ENCODE measurements at regions not wholly inside any gene's neighbourhood (a gene's known extent, or its start where the extent isn't known, plus 50 kb on each side); places are given as distances from the start of the nearest gene placed in this dataset.

- Histone ChIP-seq H3K36me3 (ENCODE audit: control insufficient read depth, insufficient read depth, low read length) (no peaks in the 10 kb centered on the region), H2BK5ac (ENCODE audit: low read length) (no peak overlapping the region), H3K79me2 (ENCODE audit: control insufficient read depth, insufficient read depth, low read length) (no peaks in the 10 kb centered on the region), H3K56ac (ENCODE audit: low read length) (no peak overlapping the region), H2BK120ac (ENCODE audit: low read depth, low read length) (no peak overlapping the region), H3K4me2 (ENCODE audit: low read length) (no peak overlapping the region), H2AK5ac (ENCODE audit: low read length) (no peak overlapping the region), H4K5ac (ENCODE audit: low read length) (no peak overlapping the region), H3K18ac (ENCODE audit: low read length) (no peak overlapping the region), H2BK15ac (replicated peaks; ENCODE audit: low read depth) (no peak overlapping the region), H3K4me3 (ENCODE audit: low read length) (no peak overlapping the region), H3K27me3 (ENCODE audit: insufficient read depth, low read length, poor library complexity) (no peaks in the 10 kb centered on the region), H4K8ac (ENCODE audit: low read depth, low read length) (no peak overlapping the region), H3K4ac (ENCODE audit: low read depth, low read length) (no peak overlapping the region), H3K4me1 (ENCODE audit: control insufficient read depth, low read depth, low read length) (no peaks in the 10 kb centered on the region), H3K9ac (ENCODE audit: low read length) (no peak overlapping the region), H3K23ac (ENCODE audit: low read length) (no peak overlapping the region), H3K79me1 (ENCODE audit: low read length) (no peaks in the 10 kb centered on the region), H3K27ac (ENCODE audit: low read depth, low read length) (no peak overlapping the region)
- DNase-seq, result no peak
These were observed 174.7 kb downstream of the HS3ST3A1 start for GRCh38 chr17:13426991-13427390.

- Histone ChIP-seq H3K4me1 (ENCODE audit: control insufficient read depth, low read depth, low read length) (no peaks in the 10 kb centered on the region), H2BK120ac (ENCODE audit: low read depth, low read length) (no peak overlapping the region), H3K79me1 (ENCODE audit: low read length) (no peaks in the 10 kb centered on the region), H3K56ac (ENCODE audit: low read length) (no peak overlapping the region), H3K18ac (ENCODE audit: low read length) (no peak overlapping the region), H2BK5ac (ENCODE audit: low read length) (no peak overlapping the region), H3K9ac (ENCODE audit: low read length) (no peak overlapping the region), H2BK15ac (replicated peaks; ENCODE audit: low read depth) (no peak overlapping the region), H3K4me2 (ENCODE audit: low read length) (no peak overlapping the region), H4K8ac (ENCODE audit: low read depth, low read length) (no peak overlapping the region), H3K4ac (ENCODE audit: low read depth, low read length) (no peak overlapping the region), H3K79me2 (ENCODE audit: control insufficient read depth, insufficient read depth, low read length) (no peaks in the 10 kb centered on the region), H4K5ac (ENCODE audit: low read length) (no peak overlapping the region), H3K4me3 (ENCODE audit: low read length) (no peak overlapping the region), H3K23ac (ENCODE audit: low read length) (no peak overlapping the region), H3K27ac (ENCODE audit: low read depth, low read length) (no peak overlapping the region), H3K27me3 (ENCODE audit: insufficient read depth, low read length, poor library complexity) (no peaks in the 10 kb centered on the region), H3K36me3 (ENCODE audit: control insufficient read depth, insufficient read depth, low read length) (no peaks in the 10 kb centered on the region), H2AK5ac (ENCODE audit: low read length) (no peak overlapping the region)
- DNase-seq, result no peak
- no CpG with 5 or more reads among the region's 4 CpGs for WGBS (ENCODE audit: extremely low coverage, insufficient coverage, low lambda C conversion rate)
These were observed 176.3 kb downstream of the HS3ST3A1 start for GRCh38 chr17:13425390-13425789.

- no peak for DNase-seq
- Histone ChIP-seq H2BK5ac (ENCODE audit: low read length) (no peak overlapping the region), H3K79me2 (ENCODE audit: control insufficient read depth, insufficient read depth, low read length) (no peaks in the 10 kb centered on the region), H3K4me2 (ENCODE audit: low read length) (no peak overlapping the region), H4K5ac (ENCODE audit: low read length) (no peak overlapping the region), H3K79me1 (ENCODE audit: low read length) (no peaks in the 10 kb centered on the region), H3K4me1 (ENCODE audit: control insufficient read depth, low read depth, low read length) (no peaks in the 10 kb centered on the region), H3K4me3 (ENCODE audit: low read length) (no peak overlapping the region), H3K4ac (ENCODE audit: low read depth, low read length) (no peak overlapping the region), H4K8ac (ENCODE audit: low read depth, low read length) (no peak overlapping the region), H2AK5ac (ENCODE audit: low read length) (no peak overlapping the region), H3K18ac (ENCODE audit: low read length) (no peak overlapping the region), H3K27ac (ENCODE audit: low read depth, low read length) (no peak overlapping the region), H2BK120ac (ENCODE audit: low read depth, low read length) (no peak overlapping the region), H3K9ac (ENCODE audit: low read length) (no peak overlapping the region), H3K56ac (ENCODE audit: low read length) (no peak overlapping the region), H2BK15ac (replicated peaks; ENCODE audit: low read depth) (no peak overlapping the region), H3K27me3 (ENCODE audit: insufficient read depth, low read length, poor library complexity) (no peaks in the 10 kb centered on the region), H3K23ac (ENCODE audit: low read length) (no peak overlapping the region), H3K36me3 (ENCODE audit: control insufficient read depth, insufficient read depth, low read length) (no peaks in the 10 kb centered on the region)
- no CpG with 5 or more reads among the region's 2 CpGs for WGBS (ENCODE audit: extremely low coverage, insufficient coverage, low lambda C conversion rate)
These were observed 180.1 kb downstream of the HS3ST3A1 start for GRCh38 chr17:13421581-13422130.

- no peak for DNase-seq
- no peak overlapping the region for H4K8ac ChIP-seq (ENCODE audit: low read depth, low read length)
- no peaks in the 10 kb centered on the region for H3K79me1 ChIP-seq (ENCODE audit: low read length)
- H2BK15ac ChIP-seq (replicated peaks; ENCODE audit: low read depth), result no peak overlapping the region
- H3K4ac ChIP-seq (ENCODE audit: low read depth, low read length), result no peak overlapping the region
- H3K23ac ChIP-seq (ENCODE audit: low read length), result no peak overlapping the region
- H3K79me2 ChIP-seq (ENCODE audit: control insufficient read depth, insufficient read depth, low read length), result no peaks in the 10 kb centered on the region
- no peaks in the 10 kb centered on the region for H3K27me3 ChIP-seq (ENCODE audit: insufficient read depth, low read length, poor library complexity)
- no peaks in the 10 kb centered on the region for H3K36me3 ChIP-seq (ENCODE audit: control insufficient read depth, insufficient read depth, low read length)
- no peak overlapping the region for H3K9ac ChIP-seq (ENCODE audit: low read length)
- H2AK5ac ChIP-seq (ENCODE audit: low read length), result no peak overlapping the region
- no peak overlapping the region for H3K27ac ChIP-seq (ENCODE audit: low read depth, low read length)
- H2BK5ac ChIP-seq (ENCODE audit: low read length), result no peak overlapping the region
- no peak overlapping the region for H2BK120ac ChIP-seq (ENCODE audit: low read depth, low read length)
- no peak overlapping the region for H3K18ac ChIP-seq (ENCODE audit: low read length)
- H3K56ac ChIP-seq (ENCODE audit: low read length), result no peak overlapping the region
- H4K5ac ChIP-seq (ENCODE audit: low read length), result no peak overlapping the region
- no CpG with 5 or more reads among the region's 2 CpGs for WGBS (ENCODE audit: extremely low coverage, insufficient coverage, low lambda C conversion rate)
- H3K4me1 ChIP-seq (ENCODE audit: control insufficient read depth, low read depth, low read length), result no peaks in the 10 kb centered on the region
- H3K4me3 ChIP-seq (ENCODE audit: low read length), result no peak overlapping the region
- H3K4me2 ChIP-seq (ENCODE audit: low read length), result no peak overlapping the region
These were observed 180.9 kb downstream of the HS3ST3A1 start for GRCh38 chr17:13420878-13421277.

GRCh38 chr17:13420418-13420826 lies 181.3 kb downstream of the HS3ST3A1 start:
- Histone ChIP-seq H3K4me2 (ENCODE audit: low read length) (no peak overlapping the region), H3K4me3 (ENCODE audit: low read length) (no peak overlapping the region), H3K27me3 (ENCODE audit: insufficient read depth, low read length, poor library complexity) (no peaks in the 10 kb centered on the region), H2AK5ac (ENCODE audit: low read length) (no peak overlapping the region), H3K36me3 (ENCODE audit: control insufficient read depth, insufficient read depth, low read length) (no peaks in the 10 kb centered on the region), H4K5ac (ENCODE audit: low read length) (no peak overlapping the region), H2BK120ac (ENCODE audit: low read depth, low read length) (no peak overlapping the region), H3K18ac (ENCODE audit: low read length) (no peak overlapping the region), H3K4ac (ENCODE audit: low read depth, low read length) (no peak overlapping the region), H3K27ac (ENCODE audit: low read depth, low read length) (no peak overlapping the region), H3K79me1 (ENCODE audit: low read length) (no peaks in the 10 kb centered on the region), H2BK15ac (replicated peaks; ENCODE audit: low read depth) (no peak overlapping the region), H3K4me1 (ENCODE audit: control insufficient read depth, low read depth, low read length) (no peaks in the 10 kb centered on the region), H3K9ac (ENCODE audit: low read length) (no peak overlapping the region), H3K23ac (ENCODE audit: low read length) (no peak overlapping the region), H4K8ac (ENCODE audit: low read depth, low read length) (no peak overlapping the region), H3K56ac (ENCODE audit: low read length) (no peak overlapping the region), H2BK5ac (ENCODE audit: low read length) (no peak overlapping the region), H3K79me2 (ENCODE audit: control insufficient read depth, insufficient read depth, low read length) (no peaks in the 10 kb centered on the region)
- WGBS (ENCODE audit: extremely low coverage, insufficient coverage, low lambda C conversion rate), result no CpG with 5 or more reads among the region's 1 CpG
- DNase-seq, result no peak

GRCh38 chr17:13419676-13420075 lies 182.1 kb downstream of the HS3ST3A1 start:
- Histone ChIP-seq H2AK5ac (ENCODE audit: low read length) (no peak overlapping the region), H3K27me3 (ENCODE audit: insufficient read depth, low read length, poor library complexity) (no peaks in the 10 kb centered on the region), H3K27ac (ENCODE audit: low read depth, low read length) (no peak overlapping the region), H3K9ac (ENCODE audit: low read length) (no peak overlapping the region), H4K5ac (ENCODE audit: low read length) (no peak overlapping the region), H3K4me3 (ENCODE audit: low read length) (no peak overlapping the region), H3K18ac (ENCODE audit: low read length) (no peak overlapping the region), H2BK120ac (ENCODE audit: low read depth, low read length) (no peak overlapping the region), H2BK15ac (replicated peaks; ENCODE audit: low read depth) (no peak overlapping the region), H3K79me2 (ENCODE audit: control insufficient read depth, insufficient read depth, low read length) (no peaks in the 10 kb centered on the region), H2BK5ac (ENCODE audit: low read length) (no peak overlapping the region), H3K4me1 (ENCODE audit: control insufficient read depth, low read depth, low read length) (no peaks in the 10 kb centered on the region), H3K23ac (ENCODE audit: low read length) (no peak overlapping the region), H3K36me3 (ENCODE audit: control insufficient read depth, insufficient read depth, low read length) (no peaks in the 10 kb centered on the region), H3K4me2 (ENCODE audit: low read length) (no peak overlapping the region), H3K56ac (ENCODE audit: low read length) (no peak overlapping the region), H3K79me1 (ENCODE audit: low read length) (no peaks in the 10 kb centered on the region), H4K8ac (ENCODE audit: low read depth, low read length) (no peak overlapping the region), H3K4ac (ENCODE audit: low read depth, low read length) (no peak overlapping the region)
- DNase-seq, result no peak
- WGBS (ENCODE audit: extremely low coverage, insufficient coverage, low lambda C conversion rate), result no CpG with 5 or more reads among the region's 6 CpGs

All from mesendoderm (in vitro differentiated cells).